GM18505 (cell line): ENCODE measurements at regions not wholly inside any gene's neighbourhood (a gene's known extent, or its start where the extent isn't known, plus 50 kb on each side); places are given as distances from the start of the nearest gene placed in this dataset.

Source experiments
- ATAC-seq: cut with Tn5 transposase; IDR thresholded peaks from one replicate; pipeline ENCODE4 v1.9.1; 2021; ENCODE audit not compliant: unreplicated experiment
- POLR2A ChIP-seq: IDR thresholded peaks from 4 replicates; pipeline ENCODE4 v1.6.1; 2011; ENCODE audit warnings: borderline replicate concordance; ENCODE audit not compliant: insufficient read depth, insufficient read length; ENCODE audit errors: extremely low read depth

GRCh38 chr2:199160677-199161465 is 296.9 kb downstream of the SATB2 start:
- ATAC-seq = no peak
- no peak for TF ChIP-seq POLR2A

DNA sequence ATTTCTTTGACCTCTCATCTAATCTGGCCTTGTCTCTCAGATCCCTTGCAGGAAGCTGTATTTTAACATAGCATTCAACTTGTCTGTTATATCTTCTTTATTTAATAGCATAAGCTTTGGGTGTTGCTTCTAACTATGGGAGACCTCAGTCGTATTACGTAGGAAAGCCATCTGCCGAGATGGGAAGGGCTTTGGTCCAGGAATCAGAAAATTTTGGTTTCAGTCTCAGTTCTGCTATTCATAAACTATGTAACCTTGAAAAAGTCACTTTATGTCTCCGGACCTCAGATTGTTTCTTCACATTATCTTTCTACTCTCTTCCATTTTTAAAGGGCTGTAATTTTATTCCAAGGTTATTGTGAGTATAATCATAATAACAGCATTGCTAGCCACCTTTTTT is 297.7 kb downstream of the SATB2 start:
- TF ChIP-seq POLR2A = no peak
- no peak for ATAC-seq

- ATAC-seq = no peak
- no peak for TF ChIP-seq POLR2A
Measured at GRCh38 chr2:199148076-199148845, 309.5 kb downstream of the SATB2 start.

DNA sequence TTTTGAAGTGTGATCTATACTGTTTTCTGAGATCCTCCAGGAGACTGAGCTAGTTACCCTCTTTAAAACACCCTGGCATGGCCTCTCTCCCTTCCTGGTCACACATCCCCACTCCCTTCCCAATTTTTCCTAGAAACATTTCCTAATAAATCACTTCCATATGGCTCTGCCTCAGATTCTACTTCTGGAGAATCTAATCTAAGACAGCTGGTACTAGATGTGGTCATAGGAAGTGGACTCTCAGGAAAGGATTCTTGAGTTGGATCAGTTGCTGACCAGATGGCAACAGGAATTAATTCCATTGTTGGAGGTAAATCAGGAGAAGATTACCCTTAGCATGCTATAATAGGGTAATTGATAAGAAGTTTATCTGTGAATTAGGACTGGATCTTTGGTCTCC is 310.5 kb downstream of the SATB2 start:
- TF ChIP-seq POLR2A = no peak
- no peak for ATAC-seq

DNA sequence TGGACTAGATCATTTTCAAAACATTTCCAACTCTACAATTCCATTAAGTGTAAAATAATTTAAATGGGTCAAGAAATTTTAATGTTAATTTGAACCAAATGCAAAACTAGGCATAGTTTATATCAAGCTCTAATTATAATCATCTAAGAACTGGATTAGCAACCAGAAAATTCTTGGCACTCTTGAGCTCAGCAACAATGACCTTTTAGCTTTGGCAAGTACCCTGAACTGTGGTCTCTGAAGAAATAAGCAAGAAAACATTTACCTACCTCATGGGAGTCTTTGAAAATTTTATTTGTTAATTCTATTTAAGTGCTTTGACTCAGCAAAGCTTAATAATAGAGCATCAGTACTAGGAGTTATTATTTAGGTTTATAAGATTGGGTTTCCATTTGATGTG is 313.2 kb downstream of the SATB2 start:
- ATAC-seq = no peak
- TF ChIP-seq POLR2A = no peak

DNA sequence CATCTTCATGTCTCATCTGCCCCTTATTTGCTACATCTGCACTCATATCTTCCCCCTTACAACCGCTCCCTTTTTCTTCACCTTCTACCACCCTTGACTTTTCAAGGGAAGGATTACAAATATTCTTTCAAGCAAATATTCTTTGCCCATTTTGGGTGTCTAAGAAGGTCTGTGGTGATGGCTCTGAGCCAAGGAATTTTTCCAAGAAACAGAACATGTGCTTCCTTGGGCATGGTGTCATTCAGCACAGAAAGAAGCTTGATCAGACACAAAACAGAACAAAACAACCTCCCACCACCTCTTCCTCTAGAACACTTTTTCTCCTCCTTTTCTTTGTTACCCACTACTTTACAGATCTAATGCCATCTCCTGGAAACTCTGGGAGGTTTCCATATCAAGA is 313.7 kb downstream of the SATB2 start:
- ATAC-seq = no peak
- no peak for TF ChIP-seq POLR2A

GRCh38 chr2:199136681-199137080 is 321.1 kb downstream of the SATB2 start:
- no peak for TF ChIP-seq POLR2A
- ATAC-seq = no peak

- ATAC-seq = no peak
- no peak for TF ChIP-seq POLR2A
Measured at GRCh38 chr2:199136242-199136641, 321.5 kb downstream of the SATB2 start.

- ATAC-seq = no peak
Measured at GRCh38 chr2:199131876-199132275, 325.9 kb downstream of the SATB2 start.

DNA sequence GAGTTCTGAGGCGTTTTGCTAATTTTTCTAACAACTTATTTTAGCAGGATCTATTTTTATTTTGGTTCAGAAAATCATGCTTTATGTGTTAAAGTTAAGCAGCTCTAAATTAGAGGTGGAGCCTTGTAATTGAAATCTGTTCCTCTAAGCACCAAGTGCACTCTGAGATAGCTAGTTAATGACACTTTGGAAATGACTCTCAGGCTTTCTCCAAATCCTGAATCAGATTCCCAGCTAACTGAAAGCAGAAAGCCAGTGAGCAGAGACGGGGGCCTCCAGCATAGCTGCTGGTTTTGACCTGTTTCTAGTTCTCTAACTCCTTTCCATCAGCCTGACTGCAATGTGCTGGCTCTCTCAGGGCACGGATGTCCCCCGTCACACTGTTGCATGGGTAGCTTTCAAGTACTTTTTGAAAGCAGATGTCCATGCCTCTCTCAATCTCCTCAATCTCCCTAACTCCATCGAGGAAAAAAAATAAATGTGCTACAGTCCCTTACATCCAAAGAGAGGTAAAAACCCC is 326.5 kb downstream of the SATB2 start:
- no peak for TF ChIP-seq POLR2A
- ATAC-seq = no peak

More at GRCh38 chr2:199131876-199132275, 325.9 kb downstream of the SATB2 start:
- no peak for TF ChIP-seq POLR2A

- no peak for ATAC-seq
- no peak for TF ChIP-seq POLR2A
Measured at GRCh38 chr2:199130501-199130900, 327.2 kb downstream of the SATB2 start.

- no peak for ATAC-seq
Measured at GRCh38 chr2:199128476-199129229, 329.1 kb downstream of the SATB2 start.

DNA sequence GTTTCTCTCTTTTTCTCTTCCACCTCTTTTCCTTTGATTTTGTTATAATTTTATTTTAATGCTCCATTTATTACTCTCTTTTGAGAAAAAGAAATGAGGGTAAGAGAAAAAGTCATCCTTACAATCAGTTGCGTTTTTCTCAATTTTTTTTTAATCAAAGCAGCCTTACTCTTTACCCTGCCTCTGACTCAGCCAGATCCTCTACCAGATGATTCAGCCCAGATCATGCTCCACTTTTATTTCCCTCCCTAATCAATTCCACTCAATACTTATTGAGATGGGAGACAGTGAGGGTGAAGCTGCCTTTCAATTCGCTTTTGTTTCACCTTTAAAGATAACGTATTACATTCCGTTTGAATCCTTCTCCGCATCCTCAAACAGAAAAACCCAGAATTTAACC is 337.9 kb downstream of the SATB2 start:
- no peak for ATAC-seq
- no peak for TF ChIP-seq POLR2A

More at GRCh38 chr2:199128476-199129229, 329.1 kb downstream of the SATB2 start:
- no peak for TF ChIP-seq POLR2A
